ENCODE measurements at regions not wholly inside any gene's neighbourhood (a gene's known extent, or its start where the extent isn't known, plus 50 kb on each side); places are given as distances from the start of the nearest gene placed in this dataset.

DNA sequence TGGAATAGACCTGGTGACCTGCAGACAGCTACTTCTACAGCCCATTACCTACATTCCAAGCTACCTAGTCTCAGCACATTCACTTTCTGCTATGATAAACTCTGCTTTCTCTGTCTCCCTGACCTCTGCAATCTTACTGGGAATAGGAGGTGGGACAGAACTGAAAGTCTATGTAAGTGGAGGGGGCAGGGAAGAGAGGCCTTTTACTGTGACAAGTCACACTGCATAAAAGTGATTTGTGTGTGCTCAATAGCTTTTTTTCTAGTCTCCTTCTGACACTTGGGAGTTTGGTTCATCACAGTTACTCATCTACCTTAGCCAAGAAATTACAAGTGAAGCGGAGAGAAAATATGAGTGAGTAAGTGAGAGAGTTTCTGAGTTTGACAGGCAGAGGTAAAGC lies 322.4 kb downstream of the OLFM4 start:
- TF ChIP-seq CTCF (IDR thresholded peaks at IDR 0.05) (no peak), POLR2A (IDR thresholded peaks at IDR 0.05) (no peak)
